Astrocyte of the spinal cord (primary cell): ENCODE measurements at regions not wholly inside any gene's neighbourhood (a gene's known extent, or its start where the extent isn't known, plus 50 kb on each side); places are given as distances from the start of the nearest gene placed in this dataset.

Experiments used
- DNase-seq: peaks from one replicate; pipeline ENCODE4 v3.0.0; 2011; ENCODE audit warnings: low read depth, low spot score
- H3K4me3 ChIP-seq: 2 replicates; pipeline ENCODE4 v1.5.1; 2011; ENCODE audit warnings: low read depth, mild to moderate bottlenecking, low read length, moderate library complexity
- CTCF ChIP-seq: IDR thresholded peaks from 2 replicates; pipeline ENCODE4 v1.5.1; 2012; ENCODE audit warnings: low read depth, mild to moderate bottlenecking, low read length, inconsistent platforms
- in situ Hi-C: cut with HindIII; loops from 2 replicates; pipeline ENCODE4 v1.10.0; 2017; ENCODE audit warnings: low sequenced_read_pairs

GRCh38 chr11:127683321-127683720 lies 682.8 kb upstream of the KIRREL3 start:
- no peak for DNase-seq
- H3K4me3 ChIP-seq: no peak overlapping the region
- no peak for TF ChIP-seq CTCF
- in situ Hi-C loops: no loop called here

GRCh38 chr11:127679816-127680545 lies 679.4 kb upstream of the KIRREL3 start:
- no peak for DNase-seq

GRCh38 chr11:127678631-127679030 lies 678.1 kb upstream of the KIRREL3 start:
- DNase-seq: no peak
- no peak for TF ChIP-seq CTCF
- no peak overlapping the region for H3K4me3 ChIP-seq
- in situ Hi-C loops: no loop called here

More at GRCh38 chr11:127679816-127680545, 679.4 kb upstream of the KIRREL3 start:
- in situ Hi-C loops: no loop called here
- no peak overlapping the region for H3K4me3 ChIP-seq
- TF ChIP-seq CTCF: no peak

GRCh38 chr11:127677660-127678425 lies 677.3 kb upstream of the KIRREL3 start:
- H3K4me3 ChIP-seq: no peak overlapping the region
- no peak for DNase-seq
- no peak for TF ChIP-seq CTCF
- in situ Hi-C loops: no loop called here

- in situ Hi-C loops: no loop called here
- no peak for TF ChIP-seq CTCF
- H3K4me3 ChIP-seq: no peak overlapping the region
- peak; percentile 12 for DNase-seq
Observed at GRCh38 chr11:127675581-127675980, 675.0 kb upstream of the KIRREL3 start.

GRCh38 chr11:127674754-127675153 lies 674.2 kb upstream of the KIRREL3 start:
- no peak overlapping the region for H3K4me3 ChIP-seq
- in situ Hi-C loops: no loop called here
- no peak for TF ChIP-seq CTCF
- no peak for DNase-seq
